Ascending aorta (tissue), 2 donors: ENCODE measurements at regions not wholly inside any gene's neighbourhood (a gene's known extent, or its start where the extent isn't known, plus 50 kb on each side); places are given as distances from the start of the nearest gene placed in this dataset.

Experiments used
- DNase-seq, 2 donors: peaks; one replicate each; pipeline ENCODE4 v3.0.0-alpha.2; 2019; ENCODE audit warnings: low spot score in 2 of 2
- H3K27ac ChIP-seq, 2 donors: fragments of 200-600 bp; sonication (generic); one replicate each; pipeline ENCODE4 v1.5.1; 2016 to 2017; ENCODE audit warnings: mild to moderate bottlenecking in 1 of 2
- H3K27me3 ChIP-seq: fragments of 200-600 bp; sonication (generic); one replicate; pipeline ENCODE4 v1.5.1; 2017
- H3K36me3 ChIP-seq, 2 donors: fragments of 200-600 bp; sonication (generic); one replicate each; pipeline ENCODE4 v1.5.1; 2016
- H3K4me1 ChIP-seq, 2 donors: fragments of 200-600 bp; sonication (generic); one replicate each; pipeline ENCODE4 v1.5.1; 2016 to 2017; ENCODE audit warnings: mild to moderate bottlenecking in 1 of 2
- H3K4me3 ChIP-seq, 2 donors: fragments of 200-600 bp; sonication (generic); one replicate each; pipeline ENCODE4 v1.5.1; 2016 to 2017; ENCODE audit warnings: mild to moderate bottlenecking in 1 of 2
- H3K9me3 ChIP-seq, 2 donors: fragments of 200-600 bp; sonication (generic); one replicate each; pipeline ENCODE4 v1.5.1; 2016
- CTCF ChIP-seq, 3 experiments: fragments of 200-600 bp in 2 of 3; fragments of 450-650 bp in 1 of 3; sonication (generic) in 2 of 3; IDR thresholded peaks; one replicate each; pipeline ENCODE4 v1.5.1; 2016 to 2019; ENCODE audit warnings: antibody characterized with exemption in 3 of 3, mild to moderate bottlenecking in 1 of 3, moderate library complexity in 1 of 3
- intact Hi-C: fragments of 100-400 bp; cut with DNase I; formaldehyde crosslinking; loops from one replicate; pipeline ENCODE4 v1.15.1; 2023

- no peak for DNase-seq
- no peaks in the 10 kb centered on the region for H3K9me3 ChIP-seq
- H3K36me3 ChIP-seq = no peaks in the 10 kb centered on the region
- no peak overlapping the region for H3K27ac ChIP-seq
- no peak overlapping the region for H3K4me3 ChIP-seq
- no peak for TF ChIP-seq CTCF (IDR thresholded peaks at IDR 0.05)
- intact Hi-C loops = no loop called here
- no peaks in the 10 kb centered on the region for H3K27me3 ChIP-seq
- H3K4me1 ChIP-seq = no peaks in the 10 kb centered on the region
Observed at GRCh38 chr17:10931133-10931532, 93.2 kb upstream of the PIRT start.

- no peak for DNase-seq
- Histone ChIP-seq H3K9me3 (no peaks in the 10 kb centered on the region), H3K27ac (no peak overlapping the region), H3K36me3 (no peaks in the 10 kb centered on the region), H3K27me3 (no peaks in the 10 kb centered on the region), H3K4me1 (no peaks in the 10 kb centered on the region), H3K4me3 (no peak overlapping the region)
- no peak for TF ChIP-seq CTCF (IDR thresholded peaks at IDR 0.05)
- intact Hi-C loops = loop anchor here (2.0 kb wide), 1 partner anchor 65 kb away; no protein-coding TSS in a partner anchor
Observed at GRCh38 chr17:10927712-10928111, 89.8 kb upstream of the PIRT start.

GRCh38 chr17:10920558-10921108, 82.7 kb upstream of the PIRT start:
- intact Hi-C loops = no loop called here
- no peak for DNase-seq
- Histone ChIP-seq H3K27me3 (no peaks in the 10 kb centered on the region), H3K27ac (no peak overlapping the region), H3K4me3 (no peak overlapping the region), H3K9me3 (no peaks in the 10 kb centered on the region), H3K36me3 (no peaks in the 10 kb centered on the region), H3K4me1 (no peaks in the 10 kb centered on the region)
- TF ChIP-seq CTCF (IDR thresholded peaks at IDR 0.05) = no peak

- no peak overlapping the region for H3K4me3 ChIP-seq
- no peak overlapping the region for H3K27ac ChIP-seq
- H3K27me3 ChIP-seq = no peaks in the 10 kb centered on the region
- no peak for DNase-seq
- no peak for TF ChIP-seq CTCF (IDR thresholded peaks at IDR 0.05)
- H3K36me3 ChIP-seq = no peaks in the 10 kb centered on the region
- H3K9me3 ChIP-seq = no peaks in the 10 kb centered on the region
- intact Hi-C loops = no loop called here
- H3K4me1 ChIP-seq = no peaks in the 10 kb centered on the region
Observed at GRCh38 chr17:10907370-10907769, 69.5 kb upstream of the PIRT start.

GRCh38 chr17:10899281-10899680, 61.4 kb upstream of the PIRT start:
- intact Hi-C loops = no loop called here

More at GRCh38 chr17:10899281-10899680, 61.4 kb upstream of the PIRT start:
- no peak for DNase-seq
- no peak overlapping the region for H3K4me3 ChIP-seq
- H3K27me3 ChIP-seq = no peaks in the 10 kb centered on the region
- no peaks in the 10 kb centered on the region for H3K9me3 ChIP-seq
- no peak overlapping the region for H3K27ac ChIP-seq
- no peaks in the 10 kb centered on the region for H3K36me3 ChIP-seq
- no peaks in the 10 kb centered on the region for H3K4me1 ChIP-seq
- TF ChIP-seq CTCF (IDR thresholded peaks at IDR 0.05) = no peak
